ENCODE measurements at regions not wholly inside any gene's neighbourhood (a gene's known extent, or its start where the extent isn't known, plus 50 kb on each side); places are given as distances from the start of the nearest gene placed in this dataset.
A peak's percentile ranks its signal among the peaks of the same experiment; 100 is the strongest.

GRCh38 chr16:80034948-80035663 lies 434.6 kb upstream of the MAF start:
- no peak for DNase-seq

GRCh38 chr16:80034469-80034826 lies 433.9 kb upstream of the MAF start:
- no peak for DNase-seq

- no peak for DNase-seq
Observed at GRCh38 chr16:80033783-80034468, 433.4 kb upstream of the MAF start.

GRCh38 chr16:80029761-80030481 lies 429.4 kb upstream of the MAF start:
- DNase-seq = no peak

- no peak for DNase-seq
Observed at GRCh38 chr16:80029381-80029630, 428.8 kb upstream of the MAF start.

- DNase-seq = no peak
Observed at GRCh38 chr16:80028581-80029380, 428.2 kb upstream of the MAF start.

GRCh38 chr16:80027007-80027965 lies 426.7 kb upstream of the MAF start:
- DNase-seq = peak; percentile 93

GRCh38 chr16:80025236-80025635 lies 424.7 kb upstream of the MAF start:
- no peak for DNase-seq

- no peak for DNase-seq
Observed at GRCh38 chr16:80024443-80024842, 423.9 kb upstream of the MAF start.

GRCh38 chr16:80023865-80024264 lies 423.3 kb upstream of the MAF start:
- peak; percentile 25 for DNase-seq

GRCh38 chr16:80019395-80019794 lies 418.9 kb upstream of the MAF start:
- DNase-seq = no peak

- DNase-seq = no peak
Observed at GRCh38 chr16:80018466-80018865, 417.9 kb upstream of the MAF start.

GRCh38 chr16:80016731-80017326 lies 416.3 kb upstream of the MAF start:
- no peak for DNase-seq

- peak; percentile 48 for DNase-seq
Observed at GRCh38 chr16:80015566-80015965, 415.0 kb upstream of the MAF start.

GRCh38 chr16:80014241-80014939 lies 413.9 kb upstream of the MAF start:
- peak; percentile 20 for DNase-seq

- no peak for DNase-seq
Observed at GRCh38 chr16:80012586-80012985, 412.0 kb upstream of the MAF start.

GRCh38 chr16:80009971-80010659 lies 409.6 kb upstream of the MAF start:
- no peak for DNase-seq

GRCh38 chr16:80008857-80009256 lies 408.3 kb upstream of the MAF start:
- no peak for DNase-seq

- DNase-seq = no peak
Observed at GRCh38 chr16:80007231-80007630, 406.7 kb upstream of the MAF start.
